IMR-90 (cell line): ENCODE measurements at regions not wholly inside any gene's neighbourhood (a gene's known extent, or its start where the extent isn't known, plus 50 kb on each side); places are given as distances from the start of the nearest gene placed in this dataset.

ENCODE experiments used
- BHLHE40 ChIP-seq: fragments of 150-350 bp; IDR thresholded peaks from 2 replicates; pipeline ENCODE4 v1.6.1; 2016; ENCODE audit warnings: mild to moderate bottlenecking, low read depth, low read length
- CEBPB ChIP-seq: IDR thresholded peaks from 2 replicates; pipeline ENCODE4 v1.6.1; 2012; ENCODE audit warnings: low read depth, low read length, improper control_type of control experiment
- CTCF ChIP-seq: conservative IDR thresholded peaks from 2 replicates; pipeline ENCODE4 v1.5.1; 2012; ENCODE audit warnings: mild to moderate bottlenecking, low read depth, low read length, improper control_type of control experiment
- FOS ChIP-seq: fragments of 150-350 bp; IDR thresholded peaks from 2 replicates; pipeline ENCODE4 v1.6.1; 2016; ENCODE audit warnings: low read depth, low read length
- MAFK ChIP-seq: IDR thresholded peaks from 2 replicates; pipeline ENCODE4 v1.6.1; 2012; ENCODE audit warnings: low read depth, low read length, improper control_type of control experiment
- MAZ ChIP-seq: IDR thresholded peaks from 2 replicates; pipeline ENCODE4 v1.6.1; 2012; ENCODE audit warnings: low read depth, mild to moderate bottlenecking, low read length, improper control_type of control experiment, moderate library complexity, borderline replicate concordance
- POLR2A ChIP-seq: IDR thresholded peaks from 2 replicates; pipeline ENCODE4 v1.6.1; 2012; ENCODE audit warnings: mild to moderate bottlenecking, low read depth, low read length
- RAD21 ChIP-seq: IDR thresholded peaks from 2 replicates; pipeline ENCODE4 v1.6.1; 2012; ENCODE audit warnings: low read length, improper control_type of control experiment
- RCOR1 ChIP-seq: IDR thresholded peaks from 2 replicates; pipeline ENCODE4 v1.6.1; 2012; ENCODE audit warnings: mild to moderate bottlenecking, low read length, improper control_type of control experiment; ENCODE audit not compliant: insufficient replicate concordance

GRCh38 chr6:44622555-44622954 is 235.0 kb downstream of the CDC5L start:
- TF ChIP-seq RAD21 (no peak), BHLHE40 (no peak), POLR2A (no peak), CTCF (no peak), CEBPB (no peak), RCOR1 (no peak), MAZ (no peak), MAFK (no peak), FOS (no peak)
